AG04450 (cell line): ENCODE measurements at regions not wholly inside any gene's neighbourhood (a gene's known extent, or its start where the extent isn't known, plus 50 kb on each side); places are given as distances from the start of the nearest gene placed in this dataset. TPM values are rescaled to one million over a fixed set of nuclear protein-coding genes. Genes with fewer than 3 reads are reported as not detected.

Experiments used
- CTCF ChIA-PET: fragments of 300-600, 350-600 bp; formaldehyde crosslinking; extraction: SDS; loops from one replicate; lab custom pipeline; 2022; ENCODE audit warnings: antibody characterized with exemption, inconsistent platforms; lab: Charles Lee
- POLR2A ChIA-PET: fragments of 350-600 bp; formaldehyde crosslinking; extraction: SDS; loops from one replicate; lab custom pipeline; 2021; ENCODE audit warnings: antibody characterized with exemption, inconsistent platforms; lab: Yijun Ruan, JAX
- DNase-seq: peaks from one replicate; pipeline ENCODE4 v3.0.0-alpha.2; 2011; ENCODE audit warnings: low read depth, low spot score
- H3K27ac ChIP-seq: one replicate; pipeline ENCODE4 v1.5.1; 2012; ENCODE audit warnings: low read depth, low read length, control low read depth
- H3K27me3 ChIP-seq: one replicate; pipeline ENCODE4 v1.6.0; 2012; ENCODE audit warnings: low read length; ENCODE audit not compliant: control insufficient read depth, insufficient read depth
- H3K4me3 ChIP-seq: 2 replicates; pipeline ENCODE4 v1.5.1; 2011; ENCODE audit warnings: mild to moderate bottlenecking, low read depth, low read length, control low read depth
- H3K9me3 ChIP-seq: 2 replicates; pipeline ENCODE4 v1.5.1; 2012; ENCODE audit warnings: low read length; ENCODE audit not compliant: control insufficient read depth, insufficient read depth
- CTCF ChIP-seq: IDR thresholded peaks from 2 replicates; pipeline ENCODE4 v1.5.1; 2011; ENCODE audit warnings: low read depth, low read length, control low read depth, inconsistent platforms
- small RNA-seq: library from RNA; depleted of rRNA; stranded (forward); fragments of <200 nt; gene quantifications from one replicate; pipeline ENCODE3, GENCODE V24; 2012; ENCODE audit warnings: low read depth; ENCODE audit not compliant: insufficient read length

GRCh38 chr4:147428583-147428982, 52.3 kb upstream of the EDNRA start:
- POLR2A ChIA-PET: no interaction called here

GRCh38 chr4:147430111-147430510, 50.8 kb upstream of the EDNRA start:
- Histone ChIP-seq H3K9me3 (peaks cover 2% of the 10 kb centered on the region; the same call in 1 of the 2 replicates), H3K27me3 (no peaks in the 10 kb centered on the region), H3K4me3 (no peak overlapping the region), H3K27ac (no peak overlapping the region)
- ChIA-PET POLR2A (no interaction called here), CTCF (interaction anchor here (0.5 kb wide), 1 partner anchor 86 kb away, joined by 3 read pairs; no protein-coding TSS in a partner anchor)
- TF ChIP-seq CTCF: no peak
- DNase-seq: no peak

More at GRCh38 chr4:147428583-147428982, 52.3 kb upstream of the EDNRA start:
- no peak for TF ChIP-seq CTCF
- H3K4me3 ChIP-seq: no peak overlapping the region
- DNase-seq: no peak
- no peak overlapping the region for H3K27ac ChIP-seq
- H3K9me3 ChIP-seq: peaks cover 2% of the 10 kb centered on the region; the same call in 1 of the 2 replicates
- no peaks in the 10 kb centered on the region for H3K27me3 ChIP-seq
- CTCF ChIA-PET: no interaction called here

Small RNA genes in the stretch of these regions (small RNA-seq; reads per million reads assigned to genes)
- not detected for gene MIR548G
